ENCODE measurements at regions not wholly inside any gene's neighbourhood (a gene's known extent, or its start where the extent isn't known, plus 50 kb on each side); places are given as distances from the start of the nearest gene placed in this dataset.

DNA sequence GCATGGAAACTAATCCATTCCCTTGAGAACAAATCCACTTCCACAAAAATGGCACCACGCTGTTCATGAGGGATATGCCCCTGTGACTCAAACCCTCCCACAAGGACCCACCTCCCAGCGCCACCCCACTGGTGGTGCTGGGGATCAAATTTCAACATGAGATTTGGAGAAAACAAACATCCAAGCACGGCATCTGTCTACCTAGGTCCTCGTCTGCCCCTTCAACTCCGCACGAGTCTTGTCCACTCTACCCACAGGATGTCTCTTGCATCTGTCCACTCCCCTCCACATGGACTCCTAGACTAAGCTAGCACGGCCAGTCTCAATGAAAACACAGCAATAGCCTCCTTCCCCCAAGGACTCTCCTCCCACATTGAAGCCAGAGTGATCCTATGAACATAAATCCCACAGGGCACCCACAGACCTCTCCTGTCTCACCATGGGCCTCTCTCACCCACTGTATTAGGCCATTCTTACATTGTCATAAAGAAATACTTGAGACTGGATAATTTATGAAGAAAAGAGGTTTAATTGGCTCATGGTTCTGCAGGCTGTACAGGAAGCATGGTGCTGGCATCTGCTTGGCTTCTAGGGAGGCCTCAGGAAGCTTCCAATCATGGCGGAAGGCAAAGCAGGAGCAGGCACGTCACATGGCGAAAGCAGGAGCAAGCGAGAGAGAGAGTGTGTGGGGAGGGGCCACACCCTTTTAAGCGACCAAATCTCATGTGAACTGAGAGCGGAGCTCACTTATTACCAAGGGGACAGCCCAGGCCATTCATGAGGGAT lies 101.4 kb downstream of the TOMM20 start:
- H3K27ac ChIP-seq = no peak overlapping the region
- H3K9me3 ChIP-seq = peaks cover 9% of the 10 kb centered on the region
- H3K36me3 ChIP-seq = no peaks in the 10 kb centered on the region
- no peak overlapping the region for H3K4me3 ChIP-seq
- H4K20me1 ChIP-seq = no peaks in the 10 kb centered on the region
- no peaks in the 10 kb centered on the region for H3K27me3 ChIP-seq
- H3K4me2 ChIP-seq = no peak overlapping the region
- no peak for TF ChIP-seq Cebpa-rat (IDR thresholded peaks at IDR 0.05)
- H3K4me1 ChIP-seq = peaks cover 34% of the 10 kb centered on the region
- no peak overlapping the region for H3K9ac ChIP-seq

DNA sequence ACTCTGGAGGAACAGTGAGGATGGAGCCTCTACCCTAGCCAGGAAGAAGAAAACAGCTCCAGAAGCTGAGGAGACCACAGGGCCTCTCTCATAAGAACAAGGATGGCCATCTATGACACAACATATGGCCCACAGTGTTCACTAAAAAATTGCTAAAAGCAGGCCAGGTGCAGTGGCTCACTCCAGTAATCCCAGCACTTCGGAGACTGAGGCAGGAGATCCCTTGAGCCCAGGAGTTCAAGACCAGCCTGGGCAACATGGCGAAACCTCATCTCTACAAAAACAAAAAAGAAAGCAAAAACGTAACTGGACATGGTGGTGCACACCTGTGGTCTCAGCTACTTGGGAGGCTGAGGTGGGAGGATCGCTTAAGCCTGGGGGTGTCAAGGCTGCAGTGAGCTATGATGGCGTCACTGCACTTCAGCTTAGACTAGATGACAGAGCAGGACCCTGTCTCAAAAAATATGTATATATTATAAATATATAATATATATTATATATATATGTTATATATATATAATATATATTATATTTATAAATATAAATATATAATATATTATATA lies 103.1 kb downstream of the TOMM20 start:
- no peaks in the 10 kb centered on the region for H4K20me1 ChIP-seq
- H3K27me3 ChIP-seq = no peaks in the 10 kb centered on the region
- peaks cover 41% of the 10 kb centered on the region for H3K4me1 ChIP-seq
- H3K27ac ChIP-seq = peak overlapping the region; percentile 23; the same call in 1 of the 2 replicates
- H3K36me3 ChIP-seq = no peaks in the 10 kb centered on the region
- peak overlapping the region; percentile 43; the same call in 1 of the 2 replicates for H3K9ac ChIP-seq
- no peak for TF ChIP-seq Cebpa-rat (IDR thresholded peaks at IDR 0.05)
- H3K4me3 ChIP-seq = no peak overlapping the region
- peaks cover 9% of the 10 kb centered on the region for H3K9me3 ChIP-seq
- peak overlapping the region; percentile 69 for H3K4me2 ChIP-seq

DNA sequence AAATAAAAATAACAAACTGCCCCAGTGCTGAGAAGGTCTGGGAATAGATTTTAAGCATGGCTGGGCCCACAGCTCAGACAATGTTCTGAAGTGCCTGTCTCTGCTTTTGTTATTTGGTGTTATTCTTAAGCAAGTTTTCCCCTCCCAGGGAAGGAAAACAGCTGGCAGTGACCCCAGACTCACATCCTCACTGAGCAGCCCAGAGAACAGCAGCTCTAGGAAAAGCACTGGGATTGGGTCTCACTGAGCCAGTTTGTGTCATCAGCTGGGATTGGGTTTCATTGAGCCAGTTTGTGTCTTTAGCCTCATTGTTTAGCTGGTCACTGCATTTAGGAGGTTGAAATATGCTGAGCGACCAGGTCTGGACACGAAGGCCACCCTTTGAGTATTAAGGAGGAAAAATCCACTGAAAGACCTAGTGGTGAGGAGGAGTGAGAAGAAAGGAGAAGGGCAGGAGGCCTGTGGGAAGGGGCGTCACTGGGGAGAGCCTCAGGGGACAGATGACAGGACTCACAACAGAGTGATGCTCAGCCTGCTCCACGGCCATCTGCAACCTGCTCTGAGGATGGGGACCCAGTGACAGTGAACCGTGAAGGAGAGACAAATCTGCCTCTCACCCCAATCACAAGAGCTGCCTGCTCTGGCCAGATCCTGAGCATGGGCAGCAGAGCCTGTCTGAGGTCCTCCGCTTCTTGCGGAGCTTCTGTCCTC lies 103.8 kb downstream of the TOMM20 start:
- H3K4me2 ChIP-seq = peak overlapping the region; percentile 69
- TF ChIP-seq Cebpa-rat (IDR thresholded peaks at IDR 0.05) = no peak

GRCh38 chr1:235023711-235024439 lies 104.8 kb downstream of the TOMM20 start:
- Histone ChIP-seq H3K4me1 (peaks cover 41% of the 10 kb centered on the region), H3K4me2 (peak overlapping the region; percentile 69), H4K20me1 (no peaks in the 10 kb centered on the region), H3K9me3 (peaks cover 9% of the 10 kb centered on the region), H3K27ac (peak overlapping the region; percentile 53; the same call in 1 of the 2 replicates), H3K27me3 (no peaks in the 10 kb centered on the region), H3K9ac (no peak overlapping the region), H3K36me3 (no peaks in the 10 kb centered on the region), H3K4me3 (no peak overlapping the region)
- TF ChIP-seq Cebpa-rat (IDR thresholded peaks at IDR 0.05) = no peak

More for the DNA sequence above, 103.8 kb downstream of the TOMM20 start:
- H3K36me3 ChIP-seq = no peaks in the 10 kb centered on the region
- peaks cover 41% of the 10 kb centered on the region for H3K4me1 ChIP-seq
- H3K9me3 ChIP-seq = peaks cover 9% of the 10 kb centered on the region
- peak overlapping the region; percentile 53 for H3K27ac ChIP-seq
- no peaks in the 10 kb centered on the region for H4K20me1 ChIP-seq
- no peak overlapping the region for H3K4me3 ChIP-seq
- no peaks in the 10 kb centered on the region for H3K27me3 ChIP-seq
- H3K9ac ChIP-seq = peak overlapping the region; percentile 43; the same call in 1 of the 2 replicates

GRCh38 chr1:235022981-235023710 lies 105.5 kb downstream of the TOMM20 start:
- peaks cover 41% of the 10 kb centered on the region for H3K4me1 ChIP-seq
- H4K20me1 ChIP-seq = no peaks in the 10 kb centered on the region
- TF ChIP-seq Cebpa-rat (IDR thresholded peaks at IDR 0.05) = no peak
- no peak overlapping the region for H3K9ac ChIP-seq
- no peak overlapping the region for H3K27ac ChIP-seq
- H3K4me3 ChIP-seq = no peak overlapping the region
- peak overlapping the region; percentile 69 for H3K4me2 ChIP-seq
- H3K9me3 ChIP-seq = peaks cover 9% of the 10 kb centered on the region
- no peaks in the 10 kb centered on the region for H3K27me3 ChIP-seq
- no peaks in the 10 kb centered on the region for H3K36me3 ChIP-seq

DNA sequence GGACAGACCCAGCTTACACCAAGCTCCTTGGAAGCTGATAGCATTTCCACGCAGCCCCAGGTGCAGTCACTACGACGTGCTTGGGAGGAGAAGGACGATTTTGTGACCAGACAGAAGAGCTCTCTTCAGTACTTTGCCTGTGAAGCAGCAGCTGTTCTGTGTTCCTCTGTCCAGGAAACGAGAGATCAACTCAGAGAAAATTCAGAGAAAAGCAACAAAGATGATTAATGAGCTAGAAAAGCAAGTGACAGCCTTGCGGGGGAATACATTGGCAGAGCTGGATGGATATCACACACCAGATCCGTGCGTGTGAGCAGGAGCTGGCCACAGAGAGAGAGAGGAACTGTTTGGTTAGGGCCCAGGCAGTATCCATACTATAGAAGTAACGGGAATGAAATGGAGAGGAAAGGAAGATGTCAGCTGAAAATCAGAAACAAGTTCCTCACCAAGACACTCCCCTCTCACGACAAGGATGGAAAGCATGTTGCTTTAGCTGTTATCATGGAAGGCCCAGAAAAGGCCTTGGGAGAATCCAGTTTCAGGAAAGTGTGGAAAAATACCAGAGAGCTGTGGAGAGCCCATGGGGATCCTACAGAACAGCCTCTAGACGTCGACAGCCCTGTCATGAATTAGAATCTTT lies 106.2 kb downstream of the TOMM20 start:
- Histone ChIP-seq H3K4me1 (peaks cover 41% of the 10 kb centered on the region), H3K27me3 (no peaks in the 10 kb centered on the region), H3K36me3 (no peaks in the 10 kb centered on the region), H4K20me1 (no peaks in the 10 kb centered on the region), H3K27ac (peak overlapping the region; percentile 37; the same call in 1 of the 2 replicates), H3K4me2 (peak overlapping the region; percentile 69), H3K9me3 (peaks cover 6% of the 10 kb centered on the region), H3K4me3 (no peak overlapping the region), H3K9ac (no peak overlapping the region; the same call in 1 of the 2 replicates)
- TF ChIP-seq Cebpa-rat (IDR thresholded peaks at IDR 0.05) = no peak

DNA sequence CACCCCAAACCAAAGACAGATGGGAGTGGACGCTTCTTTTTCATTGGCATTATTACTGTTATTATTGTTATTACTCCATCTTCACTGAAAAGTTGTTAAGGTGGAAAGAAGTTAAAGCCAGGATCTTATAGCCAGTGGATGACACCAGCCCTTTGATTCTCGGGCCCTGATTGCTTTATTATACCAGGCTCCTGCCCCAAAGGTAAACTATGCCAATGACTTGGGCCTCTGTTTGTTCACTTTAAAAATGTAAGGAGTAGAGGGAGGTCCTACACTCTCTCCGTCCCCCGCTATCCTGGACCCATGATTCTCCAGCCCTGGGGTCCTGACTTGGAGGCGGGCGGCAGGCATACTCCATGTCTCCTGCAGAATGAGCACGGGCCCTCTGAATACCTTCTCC lies 106.8 kb downstream of the TOMM20 start:
- H3K9me3 ChIP-seq = 0 out of 2 replicates have a peak, but pooled peaks cover under 1% of the 10 kb centered on the region

DNA sequence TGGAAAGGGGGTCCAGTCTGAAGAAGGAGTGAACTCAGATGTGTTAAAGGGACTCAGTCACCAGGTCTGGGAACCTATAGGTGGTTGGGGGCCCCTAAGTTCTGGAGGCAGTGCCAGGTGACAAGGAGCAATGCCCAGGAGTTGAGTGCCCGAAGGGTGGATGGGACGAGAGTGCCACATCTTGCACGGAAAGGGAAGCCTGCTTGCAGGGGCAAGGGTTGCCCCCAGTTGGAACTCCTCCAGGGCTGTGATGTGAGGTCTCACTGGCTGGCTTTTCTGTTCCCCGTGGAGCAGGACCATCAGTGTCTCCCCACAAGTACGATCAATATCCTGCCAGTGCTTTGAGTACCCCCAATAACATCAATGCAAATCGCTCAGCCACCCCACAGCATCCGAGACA lies 107.3 kb downstream of the TOMM20 start:
- no peaks in the 10 kb centered on the region for H3K27me3 ChIP-seq
- no peak overlapping the region for H3K4me3 ChIP-seq
- H4K20me1 ChIP-seq = no peaks in the 10 kb centered on the region
- no peak overlapping the region for H3K27ac ChIP-seq
- H3K36me3 ChIP-seq = no peaks in the 10 kb centered on the region
- no peak overlapping the region for H3K4me2 ChIP-seq
- no peaks in the 10 kb centered on the region for H3K9me3 ChIP-seq
- H3K4me1 ChIP-seq = peaks cover 44% of the 10 kb centered on the region
- no peak for TF ChIP-seq Cebpa-rat (IDR thresholded peaks at IDR 0.05)
- no peak overlapping the region for H3K9ac ChIP-seq

More for the DNA sequence above, 106.8 kb downstream of the TOMM20 start:
- H3K27ac ChIP-seq = peak overlapping the region; percentile 37; the same call in 1 of the 2 replicates
- H3K4me2 ChIP-seq = peak overlapping the region; percentile 69
- no peak for TF ChIP-seq Cebpa-rat (IDR thresholded peaks at IDR 0.05)
- no peak overlapping the region for H3K4me3 ChIP-seq
- no peaks in the 10 kb centered on the region for H3K27me3 ChIP-seq
- H3K9ac ChIP-seq = no peak overlapping the region
- H3K36me3 ChIP-seq = no peaks in the 10 kb centered on the region
- H4K20me1 ChIP-seq = no peaks in the 10 kb centered on the region
- H3K4me1 ChIP-seq = peaks cover 41% of the 10 kb centered on the region
